Mammary epithelial cell (primary cell): ENCODE measurements at regions not wholly inside any gene's neighbourhood (a gene's known extent, or its start where the extent isn't known, plus 50 kb on each side); places are given as distances from the start of the nearest gene placed in this dataset.

Source experiments
- EZH2 ChIP-seq: IDR thresholded peaks from 2 replicates; pipeline ENCODE4 v1.6.1; 2012; ENCODE audit warnings: low read length, inconsistent platforms, borderline replicate concordance
- TF ChIP-seq, protein P1 (sequence below), 2 donors: IDR thresholded peaks in 1 of 2; conservative IDR thresholded peaks in 1 of 2; 2 replicates each; pipeline ENCODE4 v1.5.1; 2011 to 2012; ENCODE audit warnings: inconsistent platforms in 2 of 2, low read length in 2 of 2, mild to moderate bottlenecking in 2 of 2, control low read depth in 1 of 2, low read depth in 1 of 2; ENCODE audit not compliant: insufficient read depth in 1 of 2; ENCODE audit errors: extremely low read depth in 1 of 2

DNA sequence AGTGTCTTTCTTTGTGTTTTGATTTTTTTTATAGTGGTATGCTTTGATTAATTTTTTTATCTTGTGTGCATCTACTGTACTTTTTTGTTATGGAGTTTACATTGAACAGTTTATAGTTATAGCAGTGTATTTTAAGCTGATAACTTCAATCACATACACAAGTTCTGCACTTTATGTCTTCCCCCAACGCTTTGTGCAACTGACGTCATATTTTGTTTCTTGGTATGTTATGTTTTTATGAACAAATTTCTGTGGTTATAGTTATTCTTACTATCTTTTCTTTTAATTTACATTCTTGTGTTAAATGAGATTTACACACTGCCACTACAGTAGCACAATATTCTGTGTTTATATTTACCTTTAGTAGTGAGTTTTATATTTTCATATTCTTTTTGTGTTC lies 197.1 kb downstream of the SNAPC1 start:
- TF ChIP-seq, protein P1, sequence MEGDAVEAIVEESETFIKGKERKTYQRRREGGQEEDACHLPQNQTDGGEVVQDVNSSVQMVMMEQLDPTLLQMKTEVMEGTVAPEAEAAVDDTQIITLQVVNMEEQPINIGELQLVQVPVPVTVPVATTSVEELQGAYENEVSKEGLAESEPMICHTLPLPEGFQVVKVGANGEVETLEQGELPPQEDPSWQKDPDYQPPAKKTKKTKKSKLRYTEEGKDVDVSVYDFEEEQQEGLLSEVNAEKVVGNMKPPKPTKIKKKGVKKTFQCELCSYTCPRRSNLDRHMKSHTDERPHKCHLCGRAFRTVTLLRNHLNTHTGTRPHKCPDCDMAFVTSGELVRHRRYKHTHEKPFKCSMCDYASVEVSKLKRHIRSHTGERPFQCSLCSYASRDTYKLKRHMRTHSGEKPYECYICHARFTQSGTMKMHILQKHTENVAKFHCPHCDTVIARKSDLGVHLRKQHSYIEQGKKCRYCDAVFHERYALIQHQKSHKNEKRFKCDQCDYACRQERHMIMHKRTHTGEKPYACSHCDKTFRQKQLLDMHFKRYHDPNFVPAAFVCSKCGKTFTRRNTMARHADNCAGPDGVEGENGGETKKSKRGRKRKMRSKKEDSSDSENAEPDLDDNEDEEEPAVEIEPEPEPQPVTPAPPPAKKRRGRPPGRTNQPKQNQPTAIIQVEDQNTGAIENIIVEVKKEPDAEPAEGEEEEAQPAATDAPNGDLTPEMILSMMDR (conservative IDR thresholded peaks at IDR 0.05 in 1 of 2, IDR thresholded peaks at IDR 0.05 in 1 of 2; ENCODE audit: extremely low read depth in 1 of 2, insufficient read depth in 1 of 2, low read depth in 1 of 2, low read length in 2 of 2): no peak
- no peak for TF ChIP-seq EZH2
